Uterus (tissue), 3 donors: ENCODE measurements at regions not wholly inside any gene's neighbourhood (a gene's known extent, or its start where the extent isn't known, plus 50 kb on each side); places are given as distances from the start of the nearest gene placed in this dataset.

Experiments used
- DNase-seq, 2 donors: peaks; one replicate each; pipeline ENCODE4 v3.0.0-alpha.2; 2019 to 2020
- H3K27ac ChIP-seq, 2 donors: fragments of 200-600 bp; sonication (generic); 1 replicate in 1 of 2; 2 replicates in 1 of 2; pipeline ENCODE4 v1.5.1; 2016 to 2018
- H3K27me3 ChIP-seq, 2 donors: fragments of 200-600 bp; sonication (generic); one replicate each; pipeline ENCODE4 v1.5.1; 2018 to 2019; ENCODE audit warnings: control low read depth in 1 of 2
- H3K36me3 ChIP-seq, 2 donors: fragments of 200-600 bp; sonication (generic); one replicate each; pipeline ENCODE4 v1.5.1; 2019; ENCODE audit warnings: control low read depth in 1 of 2
- H3K4me1 ChIP-seq, 2 donors: fragments of 200-600 bp; sonication (generic); one replicate each; pipeline ENCODE4 v1.5.1; 2018 to 2019; ENCODE audit warnings: control low read depth in 1 of 2
- H3K4me3 ChIP-seq, 2 donors: fragments of 200-600 bp; sonication (generic); 1 replicate in 1 of 2; 2 replicates in 1 of 2; pipeline ENCODE4 v1.5.1; 2018 to 2019; ENCODE audit warnings: mild to moderate bottlenecking in 1 of 2
- H3K9me3 ChIP-seq, 2 donors: fragments of 200-600 bp; sonication (generic); one replicate each; pipeline ENCODE4 v1.5.1; 2019; ENCODE audit warnings: control low read depth in 1 of 2
- CTCF ChIP-seq, 4 experiments: fragments of 200-600 bp in 2 of 4; fragments of 450-650 bp in 2 of 4; sonication (generic) in 2 of 4; IDR thresholded peaks; one replicate each; pipeline ENCODE4 v1.5.1; 2016 to 2019; ENCODE audit warnings: antibody characterized with exemption in 4 of 4, mild to moderate bottlenecking in 2 of 4, moderate library complexity in 1 of 4
- POLR2A ChIP-seq, 2 donors: fragments of 450-650 bp; IDR thresholded peaks; one replicate each; pipeline ENCODE4 v1.6.1; 2016; ENCODE audit warnings: antibody characterized with exemption in 2 of 2, mild to moderate bottlenecking in 1 of 2, moderate library complexity in 1 of 2
- intact Hi-C: fragments of 100-400 bp; cut with DNase I; formaldehyde crosslinking; loops from one replicate; pipeline ENCODE4 v1.15.1; 2023; ENCODE audit warnings: low total_unique reads
- donor health status: DM: yes; HTN: yes; CAD: no.

GRCh38 chr1:208324005-208324404 lies 79.8 kb upstream of the PLXNA2 start:
- Histone ChIP-seq H3K9me3 (no peaks in the 10 kb centered on the region), H3K36me3 (no peaks in the 10 kb centered on the region), H3K4me1 (no peaks in the 10 kb centered on the region), H3K4me3 (no peak overlapping the region), H3K27ac (no peak overlapping the region), H3K27me3 (no peaks in the 10 kb centered on the region)
- TF ChIP-seq POLR2A (IDR thresholded peaks at IDR 0.05) (no peak), CTCF (IDR thresholded peaks at IDR 0.05) (no peak)
- DNase-seq = no peak
- intact Hi-C loops = no loop called here

DNA sequence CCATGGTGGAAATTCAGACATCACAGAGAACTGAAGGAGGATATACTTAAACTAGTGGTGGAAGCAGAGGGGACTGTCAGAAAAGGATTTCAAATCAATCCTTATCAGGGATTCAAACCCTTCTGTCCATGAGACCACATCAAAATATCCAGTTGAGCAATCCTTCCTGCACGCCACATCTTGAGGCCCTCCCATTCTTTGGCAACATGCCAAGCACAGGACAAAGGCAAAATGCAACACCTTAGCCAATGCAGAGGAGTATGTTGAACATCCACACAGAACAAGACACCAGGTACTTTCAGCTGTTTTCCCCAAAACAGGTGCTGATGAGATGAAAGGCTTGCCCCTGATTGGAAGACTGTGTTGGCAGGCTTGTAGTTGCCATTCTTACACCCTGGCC lies 81.8 kb upstream of the PLXNA2 start:
- no peaks in the 10 kb centered on the region for H3K27me3 ChIP-seq
- H3K4me3 ChIP-seq = no peak overlapping the region
- TF ChIP-seq CTCF (IDR thresholded peaks at IDR 0.05) = no peak
- no peak for TF ChIP-seq POLR2A (IDR thresholded peaks at IDR 0.05)
- H3K4me1 ChIP-seq = no peaks in the 10 kb centered on the region
- no peak for DNase-seq
- no peaks in the 10 kb centered on the region for H3K36me3 ChIP-seq
- no peaks in the 10 kb centered on the region for H3K9me3 ChIP-seq
- H3K27ac ChIP-seq = no peak overlapping the region
- intact Hi-C loops = no loop called here

DNA sequence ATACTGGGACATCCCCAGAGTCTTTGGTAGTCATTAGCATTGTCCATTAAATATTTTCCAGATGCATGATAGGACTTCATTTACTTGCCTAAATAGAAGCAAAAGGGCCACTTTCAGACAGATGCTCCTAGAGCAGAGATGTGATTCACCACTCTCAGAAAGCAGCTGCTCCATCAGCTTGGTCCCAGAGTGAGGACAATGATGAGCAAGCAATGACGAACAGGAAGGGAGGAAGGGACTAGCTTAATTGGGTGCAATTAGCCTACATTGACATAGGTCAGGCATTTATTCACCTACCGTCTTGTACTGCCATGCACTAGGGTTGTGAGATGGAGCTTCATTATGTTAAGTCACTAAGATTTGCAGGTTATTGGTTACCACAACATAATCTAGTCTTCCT lies 85.1 kb upstream of the PLXNA2 start:
- TF ChIP-seq CTCF (IDR thresholded peaks at IDR 0.05) = no peak
- TF ChIP-seq POLR2A (IDR thresholded peaks at IDR 0.05) = no peak
- no peaks in the 10 kb centered on the region for H3K27me3 ChIP-seq
- intact Hi-C loops = no loop called here
- no peak for DNase-seq
- no peaks in the 10 kb centered on the region for H3K9me3 ChIP-seq
- no peak overlapping the region for H3K4me3 ChIP-seq
- no peak overlapping the region for H3K27ac ChIP-seq
- no peaks in the 10 kb centered on the region for H3K36me3 ChIP-seq
- H3K4me1 ChIP-seq = no peaks in the 10 kb centered on the region

GRCh38 chr1:208332036-208332773 lies 88.0 kb upstream of the PLXNA2 start:
- no peaks in the 10 kb centered on the region for H3K36me3 ChIP-seq
- no peaks in the 10 kb centered on the region for H3K27me3 ChIP-seq
- H3K27ac ChIP-seq = no peak overlapping the region
- H3K9me3 ChIP-seq = no peaks in the 10 kb centered on the region
- intact Hi-C loops = no loop called here
- H3K4me3 ChIP-seq = no peak overlapping the region
- no peaks in the 10 kb centered on the region for H3K4me1 ChIP-seq
- TF ChIP-seq CTCF (IDR thresholded peaks at IDR 0.05) = no peak
- TF ChIP-seq POLR2A (IDR thresholded peaks at IDR 0.05) = no peak
- no peak for DNase-seq

GRCh38 chr1:208332774-208333126 lies 88.6 kb upstream of the PLXNA2 start:
- Histone ChIP-seq H3K9me3 (no peaks in the 10 kb centered on the region), H3K4me1 (no peaks in the 10 kb centered on the region), H3K36me3 (no peaks in the 10 kb centered on the region), H3K27ac (no peak overlapping the region), H3K4me3 (no peak overlapping the region), H3K27me3 (no peaks in the 10 kb centered on the region)
- intact Hi-C loops = no loop called here
- DNase-seq = no peak
- TF ChIP-seq POLR2A (IDR thresholded peaks at IDR 0.05) (no peak), CTCF (IDR thresholded peaks at IDR 0.05) (no peak)
